ENCODE measurements at regions not wholly inside any gene's neighbourhood (a gene's known extent, or its start where the extent isn't known, plus 50 kb on each side); places are given as distances from the start of the nearest gene placed in this dataset.

GRCh38 chr13:91157273-91158016, 190.0 kb upstream of the MIR17HG start:
- Histone ChIP-seq H3K9me3 (ENCODE audit: control insufficient read depth, insufficient read depth, low read length) (no peaks in the 10 kb centered on the region), H3K4me3 (ENCODE audit: low read depth, low read length) (no peak overlapping the region), H3K27ac (ENCODE audit: low read depth, low read length) (no peak overlapping the region), H3K27me3 (ENCODE audit: control insufficient read depth, insufficient read depth, low read length) (no peaks in the 10 kb centered on the region)
- CTCF ChIA-PET, result no interaction called here
- TF ChIP-seq CTCF (IDR thresholded peaks at IDR 0.05; ENCODE audit: low read depth, low read length), result no peak
- POLR2A ChIA-PET, result no interaction called here
- no peak for DNase-seq (ENCODE audit: low read depth, low spot score)

GRCh38 chr13:91158017-91158395, 189.5 kb upstream of the MIR17HG start:
- CTCF ChIA-PET, result no interaction called here

GRCh38 chr13:91162180-91162579, 185.3 kb upstream of the MIR17HG start:
- Histone ChIP-seq H3K9me3 (ENCODE audit: control insufficient read depth, insufficient read depth, low read length) (no peaks in the 10 kb centered on the region), H3K27ac (ENCODE audit: low read depth, low read length) (no peak overlapping the region), H3K27me3 (ENCODE audit: control insufficient read depth, insufficient read depth, low read length) (no peaks in the 10 kb centered on the region), H3K4me3 (ENCODE audit: low read depth, low read length) (no peak overlapping the region)
- no peak for TF ChIP-seq CTCF (IDR thresholded peaks at IDR 0.05; ENCODE audit: low read depth, low read length)
- no peak for DNase-seq (ENCODE audit: low read depth, low spot score)
- ChIA-PET POLR2A (no interaction called here), CTCF (no interaction called here)

More at GRCh38 chr13:91158017-91158395, 189.5 kb upstream of the MIR17HG start:
- Histone ChIP-seq H3K9me3 (ENCODE audit: control insufficient read depth, insufficient read depth, low read length) (no peaks in the 10 kb centered on the region), H3K27me3 (ENCODE audit: control insufficient read depth, insufficient read depth, low read length) (no peaks in the 10 kb centered on the region), H3K27ac (ENCODE audit: low read depth, low read length) (no peak overlapping the region), H3K4me3 (ENCODE audit: low read depth, low read length) (no peak overlapping the region)
- POLR2A ChIA-PET, result no interaction called here
- TF ChIP-seq CTCF (IDR thresholded peaks at IDR 0.05; ENCODE audit: low read depth, low read length), result no peak
- DNase-seq (ENCODE audit: low read depth, low spot score), result no peak

GRCh38 chr13:91162589-91162988, 184.9 kb upstream of the MIR17HG start:
- CTCF ChIA-PET, result no interaction called here
- no peak overlapping the region for H3K4me3 ChIP-seq (ENCODE audit: low read depth, low read length)
- H3K27me3 ChIP-seq (ENCODE audit: control insufficient read depth, insufficient read depth, low read length), result no peaks in the 10 kb centered on the region
- no peaks in the 10 kb centered on the region for H3K9me3 ChIP-seq (ENCODE audit: control insufficient read depth, insufficient read depth, low read length)
- POLR2A ChIA-PET, result no interaction called here
- TF ChIP-seq CTCF (IDR thresholded peaks at IDR 0.05; ENCODE audit: low read depth, low read length), result no peak
- no peak for DNase-seq (ENCODE audit: low read depth, low spot score)
- H3K27ac ChIP-seq (ENCODE audit: low read depth, low read length), result no peak overlapping the region

GRCh38 chr13:91165758-91166157, 181.7 kb upstream of the MIR17HG start:
- CTCF ChIA-PET, result no interaction called here
- POLR2A ChIA-PET, result no interaction called here
- no peak for TF ChIP-seq CTCF (IDR thresholded peaks at IDR 0.05; ENCODE audit: low read depth, low read length)
- DNase-seq (ENCODE audit: low read depth, low spot score), result no peak
- Histone ChIP-seq H3K27me3 (ENCODE audit: control insufficient read depth, insufficient read depth, low read length) (no peaks in the 10 kb centered on the region), H3K9me3 (ENCODE audit: control insufficient read depth, insufficient read depth, low read length) (no peaks in the 10 kb centered on the region), H3K27ac (ENCODE audit: low read depth, low read length) (no peak overlapping the region), H3K4me3 (ENCODE audit: low read depth, low read length) (no peak overlapping the region)

Data from AG04450 (cell line).